DMS 273 treated with DMSO at 0.1 percent for 48 hours (cell line): ENCODE measurements at regions not wholly inside any gene's neighbourhood (a gene's known extent, or its start where the extent isn't known, plus 50 kb on each side); places are given as distances from the start of the nearest gene placed in this dataset.

Source experiments
- DNase-seq: peaks from one replicate; lab custom pipeline; 2025; lab: John Stamatoyannopoulos, UW

DNA sequence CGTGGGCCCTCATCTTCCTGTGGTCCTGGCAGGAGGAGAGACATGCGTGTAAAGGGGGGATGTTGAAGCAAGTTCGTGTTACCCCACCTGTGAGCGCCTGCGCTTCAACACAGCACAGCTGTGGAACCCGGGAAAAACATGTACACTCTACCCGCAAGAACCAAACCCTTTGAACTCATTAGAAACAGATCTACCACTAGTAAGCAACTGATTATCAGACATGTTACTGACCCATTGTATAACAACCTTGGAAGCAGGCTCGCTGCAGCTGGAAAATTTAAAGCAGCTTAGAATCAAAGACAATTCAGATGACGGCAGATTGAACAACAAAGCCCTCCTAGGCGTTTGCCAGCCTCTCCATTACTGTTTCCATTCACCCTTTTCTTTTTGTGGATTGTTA, 771.7 kb upstream of the SALL3 start:
- DNase-seq, result no peak

DNA sequence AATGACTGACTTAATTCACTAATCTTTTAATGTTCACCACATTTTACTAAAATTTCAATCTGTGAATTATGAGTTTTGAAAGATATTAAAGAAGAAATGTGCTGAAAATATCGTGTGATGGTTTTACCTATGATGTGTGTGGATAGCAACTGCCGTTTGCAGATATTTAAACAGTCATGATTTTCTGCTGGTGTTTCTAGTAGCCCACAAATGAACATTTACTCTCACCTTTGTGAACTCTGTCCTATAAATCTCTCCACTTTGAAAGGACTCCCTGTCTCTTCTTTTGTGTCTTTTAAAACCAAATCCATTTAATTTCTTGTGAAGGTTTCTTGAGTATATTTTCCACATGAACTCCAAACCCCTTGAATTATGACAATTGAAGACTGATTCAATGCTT, 771.2 kb upstream of the SALL3 start:
- no peak for DNase-seq

DNA sequence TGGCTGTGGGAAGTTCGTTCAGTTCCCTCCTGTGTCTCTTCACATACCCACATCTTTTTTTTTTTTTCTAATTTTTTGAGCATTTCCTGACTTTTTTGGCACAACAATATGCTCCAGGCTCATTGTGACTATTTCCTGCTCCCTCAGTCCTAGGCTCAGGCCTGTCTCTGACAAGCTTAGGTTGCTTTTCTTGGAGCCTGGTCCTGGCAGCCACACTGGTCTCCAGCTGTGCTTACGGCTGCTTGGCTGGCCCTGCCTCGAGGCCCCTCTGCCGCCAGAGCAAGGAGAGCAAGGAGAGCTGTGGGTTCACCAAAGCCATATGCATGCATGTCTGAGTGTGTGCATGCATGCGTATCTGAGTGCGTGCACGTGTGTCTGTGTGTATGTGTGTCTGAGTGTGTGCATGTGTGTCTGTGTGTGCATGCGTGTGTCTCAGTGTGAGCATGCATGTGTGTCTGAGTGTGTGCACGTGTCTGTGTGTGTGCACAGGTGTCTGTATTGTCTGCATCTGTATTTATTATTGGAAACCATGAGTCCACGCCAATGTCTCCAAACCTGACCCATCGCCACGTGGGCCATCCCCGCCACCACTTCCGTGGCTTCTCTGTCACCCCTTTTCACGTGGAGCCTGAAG, 766.1 kb upstream of the SALL3 start:
- DNase-seq, result no peak

DNA sequence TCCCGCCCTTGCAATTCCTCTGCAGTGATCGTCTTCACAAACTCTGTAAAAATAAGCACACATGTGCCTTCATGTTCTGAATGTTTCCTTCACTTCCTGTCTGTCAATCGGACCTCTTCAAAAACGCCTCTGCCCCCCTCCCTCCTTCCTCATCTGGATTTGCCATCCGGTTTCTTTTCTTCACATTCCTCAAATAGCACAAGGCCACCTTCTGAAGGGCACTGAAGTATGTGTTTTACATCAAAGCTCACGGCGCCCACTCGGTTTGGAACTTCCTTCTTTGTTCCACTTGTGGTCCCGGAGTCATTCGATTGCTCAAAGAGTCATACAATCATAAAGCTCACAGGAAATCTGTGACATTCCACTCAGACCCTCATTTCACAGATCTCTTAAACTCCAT, 758.1 kb upstream of the SALL3 start:
- no peak for DNase-seq

DNA sequence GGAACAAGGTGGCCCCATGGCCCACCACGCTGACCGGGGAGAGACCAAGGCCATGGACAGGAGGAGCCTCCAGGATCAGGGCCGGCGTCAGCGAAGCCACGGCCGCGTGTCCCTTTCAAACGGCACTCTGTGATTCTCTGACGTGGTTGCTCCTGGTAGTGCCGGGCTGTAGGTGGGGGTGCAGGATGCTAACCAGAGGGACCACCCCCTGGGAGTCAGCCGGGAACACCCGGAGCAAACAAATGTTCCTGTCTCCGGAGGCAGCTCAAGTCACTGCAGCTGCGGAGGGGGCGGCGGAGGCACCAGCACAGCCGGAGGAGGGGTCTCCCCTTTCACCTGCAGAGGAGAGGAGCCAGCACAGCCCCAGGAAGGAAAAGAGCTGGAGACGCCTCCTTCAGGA, 750.6 kb upstream of the SALL3 start:
- no peak for DNase-seq

DNA sequence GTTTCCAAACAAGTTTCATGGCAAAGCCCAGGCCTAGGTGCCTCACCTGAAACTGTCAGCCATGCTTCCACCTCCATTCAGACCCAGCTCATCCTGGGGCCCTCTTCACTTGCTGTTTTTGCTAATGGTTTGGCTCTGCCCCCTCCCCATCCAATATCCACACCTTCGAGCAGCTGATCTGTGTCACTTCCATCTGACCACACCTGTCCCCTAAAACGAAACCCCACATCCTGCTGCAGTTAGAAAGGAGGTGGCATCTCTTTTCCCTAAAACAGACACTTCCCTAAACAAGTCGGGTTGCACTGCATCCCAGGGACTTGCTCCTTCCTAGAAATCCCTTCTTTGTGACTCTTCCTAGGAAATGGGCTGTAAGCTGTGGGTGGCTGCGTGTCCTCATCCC, 748.7 kb upstream of the SALL3 start:
- no peak for DNase-seq

DNA sequence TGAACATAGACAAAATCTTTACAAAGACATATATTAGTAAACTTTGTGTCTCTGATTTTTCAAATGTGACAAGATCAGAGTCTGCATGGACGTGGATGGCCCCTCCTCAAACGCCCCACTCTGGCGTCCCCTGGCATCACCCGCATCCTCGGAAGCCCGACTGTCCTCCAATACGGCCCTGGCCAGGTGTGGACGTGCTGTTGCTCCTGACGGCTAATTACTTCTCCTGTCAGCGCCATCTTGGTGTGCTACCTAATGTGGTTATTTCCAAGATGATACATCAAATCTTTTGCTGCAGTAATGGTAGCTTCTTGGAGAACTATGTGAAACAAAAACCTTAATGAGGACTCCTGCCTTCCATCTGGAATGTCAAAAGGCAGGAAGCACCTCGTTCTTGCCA, 747.4 kb upstream of the SALL3 start:
- no peak for DNase-seq

DNA sequence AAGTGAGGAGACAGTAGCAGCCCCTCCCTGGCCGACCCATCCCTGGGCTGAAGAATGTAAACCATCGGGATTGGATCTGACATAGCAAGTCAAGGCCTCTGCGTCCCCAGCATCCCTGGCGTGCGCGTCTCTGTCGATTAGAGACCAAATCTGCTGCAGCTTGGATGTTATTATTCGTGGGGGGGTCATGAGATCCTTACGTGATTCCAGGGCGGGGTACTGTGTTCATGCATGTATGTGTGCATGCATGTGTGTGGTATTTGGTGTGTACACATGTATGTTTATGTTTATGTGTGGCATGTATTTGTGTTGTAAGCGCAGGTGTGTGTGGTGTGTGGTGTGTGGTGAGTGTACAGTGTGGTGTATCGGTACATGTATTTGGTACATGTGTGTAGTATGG, 741.8 kb upstream of the SALL3 start:
- DNase-seq, result no peak

DNA sequence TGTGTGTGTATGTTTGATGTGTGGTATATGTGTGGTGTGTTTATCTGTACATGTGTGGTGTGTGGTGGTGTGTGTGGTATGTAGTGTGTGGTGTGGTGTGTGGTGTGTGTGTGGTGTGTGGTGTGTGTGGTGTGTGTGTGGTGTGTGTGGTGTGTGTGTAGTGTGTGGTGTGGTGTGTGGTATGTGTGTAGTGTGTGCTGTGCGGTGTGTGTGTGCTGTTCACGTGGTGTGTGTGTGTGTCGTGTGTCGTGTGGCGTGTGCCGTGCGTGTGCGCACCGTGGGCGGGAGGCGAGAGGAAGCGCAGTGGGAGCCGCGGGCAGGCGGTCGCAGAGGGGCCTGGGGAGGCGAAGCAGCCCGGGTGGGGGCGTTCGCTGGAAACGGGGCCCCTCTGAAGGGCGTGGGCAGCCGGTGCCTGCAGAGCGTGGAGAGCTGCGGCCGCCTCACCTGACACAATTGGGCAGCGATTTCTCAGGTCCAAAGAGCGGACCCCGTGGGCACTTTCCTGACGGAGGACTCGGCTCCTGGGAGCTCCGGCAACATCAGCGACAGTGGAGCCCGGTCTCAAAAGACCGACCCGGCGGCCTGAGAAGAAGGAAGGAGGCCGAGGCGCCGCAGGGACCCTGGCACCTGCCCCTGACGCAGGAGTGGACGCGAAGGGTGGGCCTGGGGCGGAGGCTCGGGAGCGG, 741.1 kb upstream of the SALL3 start:
- DNase-seq, result no peak

DNA sequence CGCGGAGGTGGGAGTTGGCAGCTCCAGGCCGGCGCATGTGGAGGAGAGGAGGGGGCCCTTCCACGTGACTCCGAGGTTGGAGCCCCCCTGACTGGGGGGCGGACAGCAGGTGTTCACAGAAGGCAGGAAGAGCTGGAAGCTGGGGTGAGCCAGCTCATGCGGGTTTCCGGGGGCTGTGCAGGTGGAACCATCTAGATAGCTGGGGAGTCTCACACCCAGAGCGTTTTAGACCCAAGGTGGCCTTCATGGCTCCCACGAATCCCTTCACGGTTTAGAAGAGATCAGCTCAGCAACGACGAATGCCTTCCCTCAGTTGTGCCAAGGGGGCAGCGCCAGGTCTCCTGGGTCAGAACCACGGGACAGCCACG, 740.5 kb upstream of the SALL3 start:
- no peak for DNase-seq

DNA sequence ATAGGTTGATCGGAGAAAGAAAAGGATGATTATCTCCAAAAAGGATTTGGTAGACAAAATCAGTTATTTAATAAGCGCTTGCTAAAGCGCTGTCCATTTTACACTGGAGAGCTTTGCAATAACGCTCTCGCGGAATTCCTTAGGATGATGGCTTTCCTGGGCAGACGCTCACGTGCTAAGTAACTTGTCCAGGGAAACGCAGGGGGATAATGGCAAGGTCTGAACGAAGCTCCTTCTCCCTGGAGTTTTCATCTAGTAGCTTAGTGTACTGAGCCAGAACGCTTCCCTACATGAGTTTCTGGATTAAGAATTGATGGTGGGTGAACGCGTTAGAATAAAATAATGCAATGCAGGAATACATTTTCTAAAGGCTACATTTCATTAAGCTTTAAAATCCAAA, 739.5 kb upstream of the SALL3 start:
- DNase-seq, result no peak

DNA sequence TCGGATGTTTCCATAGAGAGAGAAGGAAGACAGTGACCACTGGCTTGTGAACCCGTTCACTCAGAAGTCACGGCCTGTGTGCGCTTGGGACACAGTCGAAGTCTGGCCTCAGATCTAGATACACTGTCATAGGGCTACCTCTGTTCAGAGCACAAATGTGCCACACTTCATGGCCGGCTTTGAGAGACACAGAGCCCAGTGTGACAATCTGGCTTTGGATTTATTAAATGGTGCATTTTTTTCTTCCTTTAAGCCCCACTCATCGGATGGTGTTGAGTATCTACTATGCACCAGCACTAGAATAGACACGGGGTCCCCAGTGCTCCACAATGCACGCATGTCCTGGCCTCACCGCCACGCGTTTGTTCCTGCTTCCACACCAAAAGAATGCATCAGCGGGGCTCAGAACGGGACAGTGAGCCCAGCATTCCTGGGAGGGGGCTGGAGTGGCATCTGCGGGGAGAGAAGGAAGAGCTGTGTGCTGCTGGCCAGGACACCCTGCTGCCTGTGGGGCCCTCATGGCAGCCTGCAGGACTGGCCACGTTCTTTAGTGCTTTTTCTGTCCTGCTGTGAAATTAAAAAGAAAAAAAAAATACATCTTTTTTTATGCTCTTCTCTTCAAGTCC, 738.9 kb upstream of the SALL3 start:
- no peak for DNase-seq

DNA sequence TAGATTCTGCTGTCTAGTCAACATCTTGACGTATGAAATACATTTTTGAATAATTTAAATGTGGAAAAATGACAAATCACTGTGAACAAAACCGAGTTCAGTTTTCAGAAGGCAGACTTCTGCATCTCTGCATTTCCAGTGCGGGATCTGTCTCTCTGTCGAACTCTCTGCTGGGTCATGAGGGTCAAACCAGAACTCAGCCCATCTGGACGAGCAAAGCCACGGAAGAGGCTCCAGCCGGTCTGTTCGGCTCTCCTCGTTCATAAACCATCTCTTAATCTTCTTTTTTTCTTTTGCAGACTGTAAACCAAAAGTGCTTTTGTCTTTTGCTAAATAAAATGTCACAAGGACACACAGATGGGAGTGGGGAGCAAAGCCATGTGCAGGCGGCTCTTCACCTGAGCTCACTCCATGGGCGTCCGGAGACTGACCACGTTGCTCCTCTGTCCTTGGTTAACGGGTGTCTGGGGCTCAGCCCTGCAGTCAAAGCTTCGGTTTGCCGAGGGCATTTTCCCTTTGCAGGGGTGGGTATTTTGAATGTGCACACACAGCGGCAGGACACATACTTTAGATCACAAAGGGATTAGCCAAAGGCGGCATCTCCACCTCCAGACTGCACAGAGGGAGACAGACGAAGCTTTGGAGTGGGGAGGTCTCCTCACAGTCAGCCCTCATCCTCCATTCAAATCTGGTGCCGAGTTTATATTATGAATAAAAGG, 737.9 kb upstream of the SALL3 start:
- no peak for DNase-seq

DNA sequence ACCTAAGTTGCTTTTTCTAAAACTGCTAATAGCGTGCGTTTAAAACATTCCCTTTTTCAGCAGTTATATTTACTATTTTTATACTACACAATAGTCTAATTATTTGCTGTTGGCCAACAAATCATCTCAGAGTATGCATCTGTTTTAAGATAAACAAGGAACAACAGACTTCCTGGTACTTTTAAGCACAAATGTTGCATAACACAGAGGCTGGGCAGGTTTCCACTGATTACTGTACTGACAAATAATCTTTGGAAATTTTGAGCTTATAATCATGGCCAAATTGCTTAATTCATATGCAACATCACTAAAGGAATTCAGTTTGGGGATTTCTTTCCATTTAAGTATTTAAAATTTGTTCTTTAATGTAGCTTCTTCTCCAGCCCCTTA, 737.4 kb upstream of the SALL3 start:
- no peak for DNase-seq

DNA sequence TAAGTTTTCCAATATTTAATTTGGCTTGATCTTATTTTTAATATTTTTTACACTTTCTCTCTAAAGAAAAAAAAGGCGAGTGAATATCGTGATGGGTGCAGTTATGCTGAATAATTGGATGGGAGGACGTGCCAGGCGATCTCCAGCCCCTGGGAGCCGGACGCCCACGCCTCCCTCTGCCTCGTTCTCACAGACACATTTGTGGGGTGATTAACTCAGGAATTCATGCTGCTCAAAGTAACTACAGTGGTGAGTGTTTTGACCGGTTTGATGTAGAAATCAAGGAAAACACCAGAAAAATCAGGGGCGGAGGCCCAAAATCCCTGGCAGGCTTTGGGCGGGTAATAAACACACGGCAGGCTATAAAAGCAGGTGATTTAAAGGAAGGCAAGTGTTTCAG, 736.8 kb upstream of the SALL3 start:
- DNase-seq, result no peak

DNA sequence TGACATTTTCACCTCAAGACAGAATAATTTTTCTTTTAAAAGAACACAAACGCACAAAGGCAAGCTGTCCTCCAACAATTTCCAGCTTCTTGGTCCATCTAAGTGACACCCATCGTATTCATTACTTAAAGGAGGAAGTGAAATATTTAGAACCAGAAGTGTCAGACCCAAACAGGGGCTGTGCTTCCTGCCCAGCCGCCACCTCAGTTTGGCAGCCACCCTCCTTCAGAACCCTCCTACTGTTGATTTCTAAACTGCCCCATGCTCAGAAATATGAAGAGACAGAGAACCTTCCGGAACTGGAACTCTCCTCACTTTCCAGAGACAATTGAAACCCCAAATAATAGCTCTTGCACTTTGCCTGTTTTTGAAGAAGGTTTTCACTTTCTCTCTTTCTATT, 734.8 kb upstream of the SALL3 start:
- DNase-seq, result no peak

DNA sequence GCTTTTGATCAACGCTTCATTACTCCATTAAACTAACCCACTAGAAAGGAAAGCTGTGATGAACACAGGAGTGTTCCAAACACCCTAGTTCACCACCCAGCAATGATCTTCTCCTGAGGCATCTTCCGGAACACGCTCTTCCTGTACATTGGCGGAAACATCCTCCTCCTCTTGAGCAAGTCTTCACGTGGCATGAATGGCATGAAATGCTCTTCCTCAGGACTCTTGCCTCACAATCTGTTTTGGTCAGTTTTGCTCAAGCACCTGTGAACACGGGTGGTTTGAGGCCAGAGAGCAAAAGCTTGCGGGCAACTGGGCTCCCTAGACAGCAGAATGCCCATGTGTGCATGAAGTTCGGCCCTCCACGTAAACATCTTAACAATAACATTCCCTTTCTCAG, 734.2 kb upstream of the SALL3 start:
- no peak for DNase-seq

DNA sequence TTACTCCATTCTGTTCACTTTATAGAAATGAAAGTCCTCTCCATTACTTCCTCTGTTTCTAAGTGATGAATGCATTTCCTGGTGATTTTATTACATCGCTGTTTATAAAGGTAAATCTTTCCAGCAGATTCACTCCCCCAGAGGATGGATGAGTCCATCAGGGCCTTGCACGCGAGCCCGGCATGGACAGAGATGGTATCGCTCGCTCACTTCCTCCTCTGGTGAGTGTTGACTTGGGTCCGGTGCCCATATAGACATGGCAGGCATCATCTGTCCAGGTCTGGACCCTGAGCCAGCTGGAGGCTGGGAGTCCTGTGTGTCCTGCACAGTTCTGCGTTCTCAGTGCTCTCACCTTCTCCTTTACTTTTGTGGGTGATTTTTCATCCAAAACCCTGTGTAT, 733.6 kb upstream of the SALL3 start:
- DNase-seq, result no peak

DNA sequence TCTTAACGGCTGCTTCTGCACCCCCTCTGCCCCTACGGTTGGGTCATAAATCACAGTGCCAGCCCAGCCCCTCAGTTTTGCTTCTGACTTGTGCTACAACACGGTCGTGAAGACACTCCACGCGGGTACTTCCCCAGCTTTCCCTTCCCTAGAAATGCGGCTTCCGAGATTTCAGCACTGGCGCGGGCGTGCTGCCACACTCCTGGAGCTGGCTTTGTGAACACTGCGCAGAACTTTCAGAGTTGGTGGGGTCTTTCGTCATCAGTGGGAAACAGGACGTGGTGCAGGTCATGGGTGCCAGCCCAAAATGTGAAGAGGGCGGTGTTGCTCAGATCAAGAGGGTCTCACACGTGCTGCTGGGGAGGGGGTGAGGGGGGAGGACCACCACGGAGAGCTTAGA, 733.0 kb upstream of the SALL3 start:
- no peak for DNase-seq

DNA sequence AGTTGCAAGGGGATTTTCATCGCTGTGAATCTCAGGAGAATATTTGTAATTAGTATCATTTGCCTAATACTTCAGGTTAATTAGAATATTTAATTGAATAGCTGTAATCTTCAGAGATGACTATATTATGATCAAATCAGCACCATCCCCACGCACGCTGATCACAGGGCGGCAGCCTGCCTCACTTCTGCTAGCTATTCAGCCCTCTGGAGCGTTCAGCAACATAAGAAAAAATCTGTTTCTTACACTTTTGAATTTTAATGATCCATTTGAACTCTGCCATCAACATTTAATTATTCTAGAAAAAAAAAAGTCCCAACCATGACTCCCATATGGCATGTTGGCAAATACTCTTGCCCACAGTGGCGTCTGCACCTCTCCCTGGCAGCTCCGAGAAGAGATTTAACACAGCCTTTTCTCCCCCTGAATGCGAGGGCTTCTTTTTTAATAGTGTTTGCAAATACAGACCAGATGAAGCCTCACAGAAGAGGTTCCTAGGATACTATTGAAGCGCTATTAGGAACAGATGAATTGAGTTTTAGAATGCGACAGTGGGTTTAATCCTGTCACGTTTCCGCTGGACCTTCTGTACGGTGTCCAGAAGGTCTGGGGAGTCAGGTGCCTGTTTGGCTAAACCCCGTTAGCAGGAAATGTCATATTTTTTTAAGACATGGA, 731.9 kb upstream of the SALL3 start:
- DNase-seq, result no peak

DNA sequence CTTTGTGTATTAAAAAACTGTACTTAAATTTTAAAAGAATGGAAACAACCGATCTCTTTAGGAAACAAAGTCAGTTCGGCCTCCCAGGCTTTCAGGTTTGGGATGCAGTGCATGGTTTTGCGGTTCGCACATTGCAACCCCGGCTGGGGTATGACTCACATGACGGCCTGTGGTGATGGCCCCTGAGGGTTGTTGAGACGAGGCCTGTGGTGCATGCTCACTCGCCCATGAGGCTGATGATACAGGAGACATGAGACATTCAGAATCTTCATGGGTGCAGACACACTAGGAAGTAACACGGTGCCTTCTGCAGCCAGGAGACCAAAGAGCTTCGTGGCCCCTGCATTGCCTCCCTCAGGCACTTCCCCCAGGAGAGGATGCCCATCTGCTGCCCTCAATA, 724.6 kb upstream of the SALL3 start:
- no peak for DNase-seq

DNA sequence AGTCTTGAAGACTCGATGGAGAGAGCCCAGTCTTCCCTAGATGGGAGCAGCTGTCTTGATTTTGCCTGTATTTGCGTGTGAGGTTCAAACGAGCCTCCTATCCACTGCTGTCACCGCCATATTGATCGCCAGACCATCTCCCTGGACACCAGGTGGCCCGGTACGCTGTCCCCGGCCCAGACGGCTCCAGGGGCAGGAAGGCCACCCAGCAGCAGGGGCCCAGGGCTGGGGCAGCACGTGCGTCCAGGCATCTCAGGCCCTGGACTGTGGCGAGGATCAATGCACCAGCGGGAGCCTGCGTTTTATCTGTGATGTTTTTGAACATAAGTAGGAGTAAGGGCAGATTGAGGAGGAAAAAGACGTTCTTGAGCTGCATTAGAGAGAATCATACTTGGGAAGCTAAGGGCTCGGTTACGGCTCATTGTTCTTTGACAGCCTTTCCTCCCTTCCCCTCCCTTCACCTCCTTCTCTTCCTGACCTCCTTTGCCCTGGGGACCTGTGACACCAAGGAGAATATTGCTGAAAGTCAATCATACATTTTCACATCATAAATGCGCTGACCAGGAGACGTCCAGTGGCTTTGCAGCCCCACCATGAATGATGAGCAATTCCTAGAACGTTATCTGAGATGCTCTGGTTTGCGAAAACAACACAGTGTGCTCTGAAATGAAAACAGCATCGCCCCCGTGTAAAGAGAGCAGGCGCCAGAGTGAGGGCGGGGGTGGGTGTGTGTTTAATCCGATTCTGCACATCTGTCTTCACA, 711.2 kb upstream of the SALL3 start:
- DNase-seq, result no peak
